HEK293 (cell line): ENCODE measurements at regions not wholly inside any gene's neighbourhood (a gene's known extent, or its start where the extent isn't known, plus 50 kb on each side); places are given as distances from the start of the nearest gene placed in this dataset.

Source experiments
- CTCF ChIA-PET: fragments of 350-600 bp; formaldehyde crosslinking; extraction: SDS; loops from one replicate; lab custom pipeline; 2021; ENCODE audit warnings: antibody characterized with exemption; lab: Yijun Ruan, JAX
- POLR2A ChIA-PET: fragments of 300-600 bp; formaldehyde crosslinking; extraction: SDS; loops from one replicate; lab custom pipeline; 2020; ENCODE audit warnings: antibody characterized with exemption, inconsistent platforms; lab: Yijun Ruan, JAX
- H3K27ac ChIP-seq: fragments of 200-500 bp; sonication (Bioruptor generic); 2 replicates; pipeline ENCODE4 v1.5.1; 2014; ENCODE audit warnings: low read depth, low read length, control low read depth, inconsistent platforms; ENCODE audit errors: extremely low read depth
- H3K36me3 ChIP-seq, 2 experiments: fragments of 200-500 bp in 1 of 2; sonication (Bioruptor generic) in 1 of 2; 1 replicate in 1 of 2; 2 replicates in 1 of 2; pipeline ENCODE4 v1.5.1; 2014 to 2017; ENCODE audit warnings: inconsistent platforms in 2 of 2, low read length in 2 of 2; ENCODE audit not compliant: control insufficient read depth in 2 of 2, insufficient read depth in 1 of 2
- H3K4me1 ChIP-seq: fragments of 200-500 bp; sonication (Bioruptor generic); 2 replicates; pipeline ENCODE4 v1.5.1; 2014; ENCODE audit warnings: mild to moderate bottlenecking, low read length, inconsistent platforms; ENCODE audit not compliant: control insufficient read depth, insufficient read depth
- H3K4me3 ChIP-seq: 2 replicates; pipeline ENCODE4 v1.5.1; 2011; ENCODE audit warnings: low read depth, mild to moderate bottlenecking, control low read depth, low read length, moderate library complexity
- H3K9me3 ChIP-seq: fragments of 200-500 bp; sonication (Bioruptor generic); 2 replicates; pipeline ENCODE4 v1.5.1; 2014; ENCODE audit warnings: low read depth, low read length, inconsistent platforms; ENCODE audit not compliant: control insufficient read depth, insufficient read depth
- AEBP2 ChIP-seq: fragments of 450-650 bp; formaldehyde crosslinking; IDR thresholded peaks from 2 replicates; pipeline ENCODE4 v1.5.1; 2016; ENCODE audit warnings: missing biosample characterization, missing genetic modification characterization, borderline replicate concordance
- GLIS2 ChIP-seq: fragments of 450-650 bp; formaldehyde crosslinking; IDR thresholded peaks from 2 replicates; pipeline ENCODE4 v1.5.1; 2016; ENCODE audit warnings: missing biosample characterization, missing genetic modification characterization
- KLF7 ChIP-seq: fragments of 450-650 bp; formaldehyde crosslinking; IDR thresholded peaks from 2 replicates; pipeline ENCODE4 v1.5.1; 2016; ENCODE audit warnings: missing biosample characterization, missing genetic modification characterization, borderline replicate concordance
- PRDM4 ChIP-seq: fragments of 450-650 bp; formaldehyde crosslinking; IDR thresholded peaks from 2 replicates; pipeline ENCODE4 v1.5.1; 2017; ENCODE audit warnings: missing biosample characterization, missing genetic modification characterization
- RBAK ChIP-seq: fragments of 450-650 bp; formaldehyde crosslinking; IDR thresholded peaks from 2 replicates; pipeline ENCODE4 v1.5.1; 2016; ENCODE audit warnings: missing biosample characterization, missing genetic modification characterization
- SCRT1 ChIP-seq: fragments of 450-650 bp; formaldehyde crosslinking; IDR thresholded peaks from 2 replicates; pipeline ENCODE4 v1.5.1; 2016; ENCODE audit warnings: missing biosample characterization, missing genetic modification characterization, borderline replicate concordance
- SP2 ChIP-seq: fragments of 450-650 bp; formaldehyde crosslinking; IDR thresholded peaks from 2 replicates; pipeline ENCODE4 v1.5.1; 2016; ENCODE audit warnings: missing biosample characterization, missing genetic modification characterization
- TCF7L2 ChIP-seq: IDR thresholded peaks from 2 replicates; pipeline ENCODE4 v1.6.1; 2011; ENCODE audit warnings: low read depth, mild to moderate bottlenecking, inconsistent platforms, low read length, moderate library complexity, borderline replicate concordance
- ZBTB7A ChIP-seq: fragments of 450-650 bp; formaldehyde crosslinking; IDR thresholded peaks from 2 replicates; pipeline ENCODE4 v1.5.1; 2016; ENCODE audit warnings: low read depth, missing biosample characterization, missing genetic modification characterization
- ZNF132 ChIP-seq: fragments of 450-650 bp; formaldehyde crosslinking; IDR thresholded peaks from 2 replicates; pipeline ENCODE4 v1.5.1; 2017; ENCODE audit warnings: missing biosample characterization, missing genetic modification characterization, borderline replicate concordance
- ZNF133 ChIP-seq: fragments of 450-650 bp; formaldehyde crosslinking; IDR thresholded peaks from 2 replicates; pipeline ENCODE4 v1.5.1; 2016; ENCODE audit warnings: missing biosample characterization, missing genetic modification characterization
- ZNF19 ChIP-seq: fragments of 450-650 bp; formaldehyde crosslinking; IDR thresholded peaks from 2 replicates; pipeline ENCODE4; 2016; ENCODE audit warnings: missing biosample characterization, missing genetic modification characterization, low read depth
- ZNF248 ChIP-seq: fragments of 450-650 bp; formaldehyde crosslinking; IDR thresholded peaks from 2 replicates; pipeline ENCODE4 v1.5.1; 2017; ENCODE audit warnings: missing biosample characterization, missing genetic modification characterization
- ZNF26 ChIP-seq: fragments of 450-650 bp; formaldehyde crosslinking; IDR thresholded peaks from 2 replicates; pipeline ENCODE4 v1.5.1; 2016; ENCODE audit warnings: missing biosample characterization, missing genetic modification characterization
- ZNF280D ChIP-seq: fragments of 450-650 bp; formaldehyde crosslinking; IDR thresholded peaks from 2 replicates; pipeline ENCODE4 v1.5.1; 2016; ENCODE audit warnings: missing biosample characterization, missing genetic modification characterization
- ZNF433 ChIP-seq: fragments of 450-650 bp; formaldehyde crosslinking; IDR thresholded peaks from 2 replicates; pipeline ENCODE4 v1.5.1; 2016; ENCODE audit warnings: missing biosample characterization, missing genetic modification characterization, low read depth
- ZNF548 ChIP-seq: fragments of 450-650 bp; formaldehyde crosslinking; IDR thresholded peaks from 2 replicates; pipeline ENCODE4 v1.5.1; 2016; ENCODE audit warnings: missing biosample characterization, missing genetic modification characterization
- ZNF560 ChIP-seq: fragments of 450-650 bp; formaldehyde crosslinking; IDR thresholded peaks from 2 replicates; pipeline ENCODE4 v1.5.1; 2017; ENCODE audit warnings: missing biosample characterization, missing genetic modification characterization, borderline replicate concordance
- ZNF610 ChIP-seq: fragments of 450-650 bp; formaldehyde crosslinking; IDR thresholded peaks from 2 replicates; pipeline ENCODE4 v1.5.1; 2016; ENCODE audit warnings: missing biosample characterization, missing genetic modification characterization, borderline replicate concordance
- ZNF76 ChIP-seq: fragments of 450-650 bp; formaldehyde crosslinking; IDR thresholded peaks from 2 replicates; pipeline ENCODE4; 2016; ENCODE audit warnings: low read depth, missing biosample characterization, missing genetic modification characterization, borderline replicate concordance
- ZNF768 ChIP-seq: fragments of 450-650 bp; formaldehyde crosslinking; IDR thresholded peaks from 2 replicates; pipeline ENCODE4 v1.5.1; 2018; ENCODE audit warnings: missing biosample characterization, mild to moderate bottlenecking, missing genetic modification characterization
- ZSCAN4 ChIP-seq: fragments of 450-650 bp; formaldehyde crosslinking; IDR thresholded peaks from 2 replicates; pipeline ENCODE4 v1.5.1; 2017; ENCODE audit warnings: missing biosample characterization, missing genetic modification characterization
- ZSCAN5A ChIP-seq: fragments of 450-650 bp; formaldehyde crosslinking; IDR thresholded peaks from 2 replicates; pipeline ENCODE4 v1.5.1; 2016; ENCODE audit warnings: missing biosample characterization, missing genetic modification characterization

GRCh38 chr14:25756876-25757275 is 706.9 kb upstream of the STXBP6 start:
- no peaks in the 10 kb centered on the region for H3K9me3 ChIP-seq
- TF ChIP-seq ZNF433 (tag by site-specific recombination) = no peak
- no peak for TF ChIP-seq ZSCAN4 (tag by site-specific recombination)
- no peak for TF ChIP-seq ZNF26 (tag by site-specific recombination)
- no peak for TF ChIP-seq ZNF19 (tag by site-specific recombination)
- no peak for TF ChIP-seq SP2 (tag by site-specific recombination)
- no peak for TF ChIP-seq AEBP2 (tag by site-specific recombination)
- no peak for TF ChIP-seq KLF7 (tag by site-specific recombination)
- TF ChIP-seq ZNF560 (tag by site-specific recombination) = no peak
- no peak for TF ChIP-seq ZNF76 (tag by site-specific recombination)
- TF ChIP-seq TCF7L2 = no peak
- no peak for TF ChIP-seq ZNF610 (tag by site-specific recombination)
- no peak for TF ChIP-seq ZBTB7A (tag by site-specific recombination)
- TF ChIP-seq RBAK (tag by site-specific recombination) = no peak
- no peak for TF ChIP-seq SCRT1 (tag by site-specific recombination)
- no peak for TF ChIP-seq ZNF132 (tag by site-specific recombination)
- no peak for TF ChIP-seq GLIS2 (tag by site-specific recombination)
- no peak for TF ChIP-seq ZNF768 (tag by site-specific recombination)
- no peak for TF ChIP-seq ZNF133 (tag by site-specific recombination)
- TF ChIP-seq ZNF248 (tag by site-specific recombination) = no peak
- TF ChIP-seq, all 188 proteins: peak for 0
- Histone ChIP-seq H3K36me3 (no peaks in the 10 kb centered on the region), H3K27ac (no peak overlapping the region), H3K4me1 (no peaks in the 10 kb centered on the region), H3K4me3 (no peak overlapping the region)
- CTCF ChIA-PET = no interaction called here
- POLR2A ChIA-PET = no interaction called here

GRCh38 chr14:25753130-25753529 is 703.2 kb upstream of the STXBP6 start:
- Histone ChIP-seq H3K4me1 (no peaks in the 10 kb centered on the region), H3K36me3 (no peaks in the 10 kb centered on the region), H3K9me3 (no peaks in the 10 kb centered on the region), H3K27ac (no peak overlapping the region), H3K4me3 (no peak overlapping the region)
- POLR2A ChIA-PET = no interaction called here
- CTCF ChIA-PET = no interaction called here
- TF ChIP-seq ZSCAN5A (tag by site-specific recombination) (no peak), ZNF548 (no peak), PRDM4 (tag by site-specific recombination) (no peak), ZNF280D (tag by site-specific recombination) (no peak)
